NCI-H128 (cell line): ENCODE measurements at regions not wholly inside any gene's neighbourhood (a gene's known extent, or its start where the extent isn't known, plus 50 kb on each side); places are given as distances from the start of the nearest gene placed in this dataset.
"Not testable (repeated sequence)": the region's sequence is repeated elsewhere in the genome, so short reads cannot be mapped to it uniquely, and the experiment has no call there.

ENCODE experiments used
- DNase-seq: peaks from one replicate; lab custom pipeline; 2025; ENCODE audit not compliant: unreplicated experiment; lab: John Stamatoyannopoulos, UW

DNA sequence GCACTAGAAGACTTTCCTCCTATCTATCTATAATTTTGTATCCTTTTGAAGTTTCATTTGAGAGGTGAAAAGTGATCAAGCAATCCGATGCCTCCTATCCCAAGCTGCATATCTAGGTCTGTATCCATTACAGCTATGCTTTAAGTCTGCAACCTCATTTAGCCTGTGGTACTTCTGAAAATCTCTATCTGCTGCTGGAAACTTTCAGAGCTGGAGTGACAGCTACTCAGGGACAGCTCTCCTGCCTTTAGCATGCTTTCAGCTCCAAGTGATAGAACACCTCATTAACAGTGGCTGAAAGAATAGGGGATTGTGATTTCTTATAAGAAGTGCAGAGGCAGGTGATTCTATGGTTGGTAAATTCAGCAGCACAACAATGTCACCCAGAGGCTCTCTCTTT, 1153.5 kb downstream of the AACS start:
- DNase-seq = no peak

DNA sequence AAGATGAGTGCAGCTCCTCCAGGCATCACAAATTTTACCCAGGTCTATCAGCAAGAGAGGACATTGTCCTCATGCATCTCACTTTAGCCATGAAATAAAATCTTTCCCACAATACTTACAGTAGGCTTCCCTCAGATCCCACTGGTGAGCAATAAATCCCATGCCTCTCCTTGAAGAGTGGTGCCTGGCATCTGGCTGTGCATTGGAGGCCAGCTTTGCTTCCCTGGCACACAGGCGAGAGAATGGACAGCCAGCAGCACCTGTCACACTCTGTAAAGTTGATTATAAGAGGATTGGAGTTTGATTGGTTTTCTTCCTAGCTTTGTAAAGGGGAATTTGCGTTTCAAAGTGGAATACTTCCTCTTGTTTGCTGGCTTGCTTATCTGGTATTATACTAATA, 1153.9 kb downstream of the AACS start:
- no peak for DNase-seq

DNA sequence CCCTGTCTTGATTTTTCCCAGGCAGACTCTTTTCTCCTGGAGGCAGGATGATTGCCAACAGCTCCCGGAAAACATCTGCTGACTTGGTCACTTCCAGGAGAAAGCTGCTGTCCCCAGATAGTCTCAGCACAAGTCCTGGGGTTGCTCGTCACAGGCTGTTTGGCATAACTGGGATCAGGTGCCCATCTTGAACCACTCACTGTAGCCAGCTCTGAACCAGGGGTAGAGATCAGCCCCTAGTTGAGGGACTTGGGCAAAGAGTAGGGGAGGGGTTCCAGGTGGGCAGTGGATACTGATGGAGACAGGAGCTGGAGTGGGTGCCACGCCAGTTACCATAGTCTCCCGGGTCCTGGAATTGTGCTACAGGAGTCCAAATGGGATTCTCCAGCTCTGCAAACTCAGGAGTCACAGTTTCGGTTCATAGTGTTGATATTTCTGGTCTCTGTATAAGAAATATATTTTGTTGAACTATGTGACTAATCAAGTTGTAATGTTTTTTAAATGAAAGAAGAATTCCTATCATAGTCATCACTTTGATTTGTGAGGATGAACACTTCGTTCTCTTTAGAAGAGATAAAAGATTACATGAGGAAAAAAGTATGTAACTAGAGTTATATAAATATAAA, 1154.5 kb downstream of the AACS start:
- no peak for DNase-seq

DNA sequence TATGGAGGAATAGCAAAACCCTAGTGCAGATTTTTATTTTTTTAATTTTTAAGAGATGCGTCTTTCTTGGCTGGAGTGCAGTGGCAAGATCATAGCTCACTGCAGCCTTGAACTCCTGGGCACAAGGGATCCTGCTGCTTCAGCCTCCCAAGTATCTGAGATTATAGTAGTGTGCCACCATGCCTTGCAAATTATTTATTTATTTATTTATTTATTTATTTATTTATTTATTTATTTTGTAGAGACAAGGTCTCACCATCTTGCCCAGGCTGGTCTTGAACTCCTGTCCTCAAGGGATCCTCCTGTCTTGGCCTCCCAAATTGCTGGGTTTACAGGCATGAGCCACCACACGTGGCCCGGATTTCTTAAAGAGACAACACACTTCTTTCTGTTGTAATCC, 1158.8 kb downstream of the AACS start:
- no peak for DNase-seq

DNA sequence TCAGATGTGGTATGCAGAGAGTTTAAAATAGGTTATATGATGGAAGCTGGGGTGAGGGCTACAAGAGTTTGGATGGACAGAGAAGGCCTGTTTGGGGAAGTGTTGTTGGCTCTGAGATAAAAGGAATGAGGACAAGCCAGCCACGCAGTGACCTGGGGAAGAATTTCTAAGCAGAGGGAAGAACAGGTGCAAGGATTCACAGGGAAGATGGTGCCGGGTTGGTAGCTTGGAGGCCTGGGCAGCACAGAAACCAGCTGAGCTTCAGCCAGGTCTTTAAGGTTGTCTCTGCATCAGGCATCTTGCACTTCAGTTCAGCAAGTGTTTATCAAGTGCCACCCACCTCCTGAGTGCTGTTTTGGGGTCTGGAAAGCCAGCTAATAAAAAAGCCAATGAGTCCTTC, 1163.7 kb downstream of the AACS start:
- DNase-seq = no peak

DNA sequence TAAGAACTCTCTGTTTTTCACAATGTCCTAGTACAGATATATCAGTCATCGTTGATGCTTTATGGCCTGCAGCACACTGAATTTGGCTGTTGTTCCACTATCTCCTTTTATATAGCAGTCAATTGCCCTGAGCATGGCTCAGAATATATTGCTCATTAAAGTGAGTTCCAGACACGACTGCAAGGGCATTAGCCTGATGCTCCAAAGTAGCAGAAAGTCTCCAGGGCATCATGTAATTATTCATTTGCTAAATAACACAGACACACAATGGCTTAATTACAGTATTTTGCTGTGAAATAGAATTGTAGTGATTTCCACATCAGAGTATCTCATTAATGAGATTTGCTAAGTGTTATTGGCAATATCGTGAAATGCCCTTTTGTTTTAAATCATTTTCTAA, 1167.5 kb downstream of the AACS start:
- DNase-seq = no peak

DNA sequence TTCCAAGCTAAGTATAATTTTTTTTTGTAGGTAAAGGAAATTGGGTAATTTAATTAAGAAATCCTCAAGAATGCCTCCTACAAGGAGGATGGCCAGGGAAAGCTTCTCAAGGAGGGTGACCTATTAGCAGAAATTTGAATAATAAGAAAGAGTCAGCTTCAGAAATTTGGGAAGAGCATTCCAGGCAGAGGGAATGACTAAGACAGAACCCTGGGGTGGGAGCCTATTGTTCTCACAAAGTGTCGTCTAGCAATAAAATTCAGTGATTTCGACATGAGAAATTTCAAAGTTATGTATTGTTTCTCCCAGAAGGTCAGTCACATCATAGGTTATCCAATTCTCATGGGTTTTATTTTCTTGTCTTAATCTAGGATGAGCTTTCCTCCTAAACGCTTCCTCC, 1168.4 kb downstream of the AACS start:
- DNase-seq = no peak

DNA sequence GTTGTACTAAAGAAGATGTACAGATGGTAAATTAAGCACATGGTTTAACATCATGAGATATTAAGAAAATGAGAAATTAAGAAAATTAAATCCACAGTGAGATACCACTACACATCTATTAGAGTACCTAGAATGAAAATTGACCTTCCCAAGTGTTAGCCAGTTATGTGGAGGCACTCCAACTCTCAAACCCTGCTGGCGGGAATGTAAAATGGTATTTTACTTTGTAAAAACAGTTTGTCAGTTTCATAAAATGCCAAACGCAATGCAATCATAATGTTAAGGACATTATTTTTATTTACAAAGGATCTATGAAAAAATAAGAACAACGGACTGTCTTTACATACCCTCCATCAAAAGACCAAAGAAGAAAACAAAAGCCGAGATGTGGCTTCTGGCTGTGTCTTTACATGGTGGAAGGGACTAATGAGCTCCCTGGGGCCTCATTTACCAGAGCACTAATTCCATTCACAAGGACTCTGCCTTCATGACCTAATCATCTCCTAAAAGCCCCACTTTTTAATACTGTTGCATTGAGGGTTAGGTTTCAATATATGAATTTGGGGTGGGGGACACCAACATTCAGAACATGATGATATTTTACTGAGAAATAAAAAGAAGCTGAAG, 1178.7 kb downstream of the AACS start:
- DNase-seq = no peak

DNA sequence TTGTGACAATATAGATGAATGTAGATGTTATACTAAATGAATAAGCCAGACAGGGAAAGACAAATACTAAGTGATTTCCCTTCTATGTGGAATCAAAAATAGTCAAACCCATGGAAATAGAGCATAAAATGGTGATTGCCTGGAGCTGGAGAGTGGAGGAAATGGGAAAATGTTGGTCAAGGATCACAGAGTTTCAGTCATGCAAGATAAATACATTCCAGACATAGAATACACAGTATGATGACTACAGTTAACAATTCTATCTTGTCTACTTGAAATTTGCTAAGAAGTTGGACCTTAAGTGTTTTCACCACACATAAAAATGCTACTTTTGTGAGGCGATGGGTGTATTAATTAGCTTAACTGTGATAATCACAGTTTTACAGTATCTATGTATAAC, 1182.7 kb downstream of the AACS start:
- no peak for DNase-seq

DNA sequence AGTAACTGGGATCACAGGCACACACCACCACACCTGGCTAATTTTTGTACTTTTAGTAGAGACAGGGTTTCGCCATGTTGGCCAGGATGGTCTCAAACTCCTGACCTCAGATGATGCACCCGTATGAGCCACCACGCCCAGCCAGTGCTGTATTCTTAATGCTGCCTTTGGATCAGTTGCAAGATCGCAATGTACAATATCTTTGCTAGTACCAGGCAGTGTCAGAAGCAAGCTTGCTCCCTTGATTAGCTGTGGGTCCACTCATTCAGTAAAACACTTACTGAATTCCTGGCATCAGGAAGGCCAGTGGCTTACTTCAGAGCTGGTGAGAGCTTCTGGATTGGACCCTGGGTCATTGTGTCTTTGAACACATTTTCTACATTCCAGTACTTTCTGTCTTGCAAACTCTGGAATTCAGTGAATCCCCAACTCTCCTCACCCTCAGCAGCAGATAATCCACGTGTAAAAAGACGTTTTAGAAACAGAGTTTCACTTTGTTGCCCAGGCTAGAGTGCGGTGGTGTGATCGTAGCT, 1183.7 kb downstream of the AACS start:
- DNase-seq = no peak

DNA sequence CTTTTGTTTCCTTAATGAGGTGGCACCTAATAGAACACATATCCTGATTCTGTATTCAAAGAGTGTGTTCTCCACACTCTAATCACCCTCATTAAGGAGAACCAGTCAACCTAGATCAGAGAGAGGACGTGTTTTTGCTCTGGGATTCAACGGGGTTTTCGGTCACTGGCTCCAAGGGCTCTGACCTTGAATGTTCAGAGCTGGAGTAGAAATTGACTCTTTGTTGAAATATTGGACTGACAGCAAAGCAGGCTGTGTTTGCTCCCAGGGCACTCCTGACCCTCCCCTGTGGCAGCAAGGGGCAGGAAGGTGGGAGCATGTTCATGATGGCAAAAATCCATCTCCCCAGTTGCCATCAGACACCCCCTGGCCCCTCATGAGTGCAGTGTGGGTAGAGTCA, 1193.0 kb downstream of the AACS start:
- DNase-seq = no peak

DNA sequence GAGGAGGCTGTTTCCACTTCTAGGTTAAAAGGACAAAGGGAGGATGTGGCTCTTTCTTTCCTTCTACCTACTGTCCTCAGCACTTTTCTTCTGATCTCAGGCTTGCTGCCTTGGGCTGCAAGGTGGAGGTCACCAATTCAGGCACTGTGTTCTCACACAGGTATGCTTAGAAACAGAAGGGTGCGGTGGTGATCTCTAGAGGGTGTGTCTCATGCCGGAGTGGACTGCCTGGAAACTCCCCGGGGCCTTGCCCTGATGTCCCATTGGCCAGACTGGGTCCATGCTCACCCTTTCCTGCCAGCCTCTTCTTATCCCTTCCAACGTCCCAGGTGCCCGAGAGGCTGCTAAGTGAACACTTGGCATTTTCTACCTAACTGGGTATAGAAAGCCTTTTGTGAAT, 1197.6 kb downstream of the AACS start:
- no peak for DNase-seq

DNA sequence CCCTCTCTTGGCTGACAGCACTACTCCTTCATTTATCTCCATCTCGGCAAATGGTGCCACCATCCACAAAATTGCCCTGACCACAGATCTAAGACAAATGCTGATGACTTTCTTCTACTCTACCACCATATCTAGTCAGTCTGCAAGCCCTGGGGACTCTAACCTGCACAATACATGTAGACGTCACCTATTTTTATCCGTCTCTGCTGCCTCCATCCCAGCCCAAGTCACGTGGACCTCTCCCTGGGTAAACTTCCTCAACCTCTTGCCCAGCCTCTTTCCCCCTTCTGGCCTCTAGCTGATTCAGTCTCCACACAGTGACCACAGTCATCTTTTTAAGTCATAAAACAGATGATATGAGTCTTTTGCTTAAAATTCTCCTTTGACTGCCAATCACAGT, 1203.0 kb downstream of the AACS start:
- no peak for DNase-seq

DNA sequence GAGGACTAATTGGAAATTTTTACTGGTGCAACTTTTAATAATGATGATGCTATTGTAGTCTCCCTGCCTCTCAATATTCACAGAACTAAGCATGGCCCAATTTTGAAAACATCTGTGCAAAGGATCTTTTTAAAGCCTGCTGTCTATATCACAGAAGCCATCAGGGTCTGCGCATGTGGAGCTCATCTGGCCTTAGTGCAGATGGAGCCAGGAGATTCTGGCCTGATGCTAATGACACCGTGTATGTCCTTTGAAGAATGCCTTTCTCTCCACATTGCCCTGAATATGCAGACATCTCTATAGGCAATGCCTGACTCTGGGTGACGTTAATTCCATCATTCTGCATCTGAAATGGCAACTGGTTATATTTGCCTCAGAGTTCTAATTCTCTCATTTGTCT, 1205.9 kb downstream of the AACS start:
- no peak for DNase-seq

DNA sequence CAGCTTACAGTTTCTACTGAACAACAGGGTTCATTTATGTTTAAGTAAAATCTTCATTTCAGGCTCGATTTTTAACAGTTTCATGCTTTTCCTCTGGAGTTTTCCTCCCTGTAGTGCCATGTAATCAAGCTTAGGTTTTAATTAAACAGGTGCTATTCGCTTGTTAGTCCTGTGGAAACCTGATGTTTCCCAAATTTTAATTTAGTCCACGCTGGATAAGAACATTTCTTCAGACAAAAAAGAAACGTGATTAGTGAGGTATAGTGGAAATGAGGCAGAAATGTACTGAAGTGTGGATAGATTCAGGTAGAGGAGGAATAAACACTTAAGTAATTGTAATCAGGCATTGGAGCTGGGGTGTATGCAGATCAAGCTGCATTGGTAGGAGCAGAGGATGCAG, 1217.5 kb downstream of the AACS start:
- no peak for DNase-seq

DNA sequence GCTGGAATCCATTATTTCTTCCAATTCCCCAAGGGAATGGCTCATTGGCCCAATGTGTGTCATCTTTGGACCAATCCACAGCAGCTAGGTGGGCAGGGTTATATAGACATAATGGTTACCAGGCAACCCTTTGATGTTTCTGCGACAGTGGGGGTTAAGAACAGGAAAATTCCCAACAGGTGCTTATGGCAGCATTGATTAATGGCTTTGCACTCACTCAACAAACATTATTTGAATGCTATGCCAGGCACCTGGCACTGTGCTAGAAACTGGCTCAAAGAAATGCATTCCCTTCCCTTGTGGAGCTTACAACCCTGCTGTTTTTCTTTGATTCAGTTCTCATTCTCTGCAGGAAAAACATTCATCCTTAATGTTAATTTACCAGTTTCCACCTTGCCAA, 1221.0 kb downstream of the AACS start:
- DNase-seq = no peak

DNA sequence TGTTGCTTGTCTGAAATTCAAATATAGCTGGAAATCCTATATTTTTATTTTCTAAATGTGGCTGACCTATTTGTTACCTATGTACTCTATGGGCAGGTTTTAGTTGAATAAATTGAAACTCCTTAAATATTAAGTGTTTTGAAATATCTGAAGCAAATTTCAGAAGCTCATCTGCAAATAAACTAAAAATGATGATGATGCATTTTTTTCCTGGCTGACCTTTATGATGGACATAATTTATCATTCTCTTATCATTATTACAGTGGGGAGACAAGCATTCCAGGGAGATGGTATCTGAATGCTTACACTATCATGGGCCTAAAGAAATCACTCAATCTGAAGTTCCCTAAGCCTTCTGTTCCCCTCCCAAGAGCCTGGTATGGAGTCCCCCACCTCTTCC, 1225.2 kb downstream of the AACS start:
- DNase-seq = no peak

DNA sequence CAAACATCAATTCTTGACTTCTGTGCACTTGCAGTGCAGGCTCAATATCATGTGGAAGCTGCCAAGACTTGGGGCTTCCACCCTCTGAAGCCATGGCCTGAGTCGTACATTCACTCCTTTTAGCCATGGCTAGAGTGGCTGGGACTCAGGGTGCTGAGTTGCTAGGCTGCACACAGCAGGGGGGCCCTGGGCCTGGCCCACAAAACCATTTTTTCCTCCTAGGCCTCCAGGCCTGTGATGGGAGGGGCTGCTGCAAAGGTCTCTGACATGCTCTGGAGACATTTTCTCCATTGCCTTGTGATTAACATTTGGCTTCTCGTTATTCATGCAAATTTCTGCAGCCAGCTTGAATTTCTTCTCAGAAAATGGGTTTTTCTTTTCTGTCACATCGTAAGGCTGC, 1226.8 kb downstream of the AACS start:
- not testable (repeated sequence) for DNase-seq

DNA sequence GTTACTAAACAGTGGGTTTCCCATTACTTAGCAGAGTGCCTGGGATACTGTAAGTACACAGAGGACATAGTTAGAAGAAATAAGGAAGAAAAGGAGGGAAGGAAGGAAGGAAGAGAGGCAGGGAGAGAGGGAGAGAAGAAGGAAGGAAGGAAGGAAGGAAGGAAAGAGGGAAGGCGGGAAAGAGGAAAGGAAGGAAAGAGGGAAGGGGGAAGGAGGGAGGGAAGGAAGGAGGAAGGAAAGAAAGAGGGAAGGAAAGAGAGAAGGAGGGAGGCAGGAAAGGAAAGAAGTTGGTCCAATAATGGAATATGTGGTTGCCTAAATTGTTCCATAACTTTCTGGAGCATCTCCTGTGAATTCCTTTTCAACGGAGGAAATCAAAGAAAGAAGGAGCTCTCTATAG, 1230.4 kb downstream of the AACS start:
- DNase-seq = no peak

DNA sequence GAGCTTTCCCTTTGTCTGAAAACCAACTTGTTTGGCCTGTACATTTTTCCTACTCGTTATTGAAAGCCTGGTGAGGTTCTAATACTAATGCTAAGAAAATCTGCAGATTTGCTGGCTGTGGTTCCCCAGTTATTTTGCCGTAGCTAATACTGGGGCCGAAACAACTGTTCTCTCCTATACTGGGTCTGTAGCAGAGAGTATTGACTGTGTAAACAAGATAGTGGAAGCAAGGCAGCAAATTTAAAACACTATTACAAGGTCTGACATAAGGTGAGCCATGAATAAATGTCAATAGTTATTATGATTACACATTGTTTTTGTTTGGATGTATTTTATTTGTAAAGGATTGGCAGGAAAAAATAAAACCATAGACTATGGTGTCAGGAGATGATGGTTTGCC, 1244.0 kb downstream of the AACS start:
- DNase-seq = no peak

DNA sequence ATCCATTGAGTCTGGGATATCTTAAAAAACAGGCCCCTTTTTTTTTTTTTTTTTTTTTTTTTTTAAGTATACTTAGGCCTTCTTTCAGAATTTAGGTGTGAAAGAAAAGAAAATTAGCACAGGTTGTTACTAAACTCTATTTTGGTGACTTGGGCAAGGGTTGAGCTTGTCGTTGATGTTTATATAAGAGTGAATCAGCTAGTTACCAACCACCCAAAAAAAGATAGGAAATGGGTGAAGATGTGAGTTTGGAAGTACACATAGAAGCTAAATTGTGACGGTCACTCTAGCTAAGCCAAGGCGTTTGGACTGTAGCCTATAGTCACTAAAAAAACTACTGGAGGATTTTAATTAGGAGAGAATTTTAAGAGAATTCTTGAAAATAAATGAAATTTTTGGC, 1247.2 kb downstream of the AACS start:
- no peak for DNase-seq

DNA sequence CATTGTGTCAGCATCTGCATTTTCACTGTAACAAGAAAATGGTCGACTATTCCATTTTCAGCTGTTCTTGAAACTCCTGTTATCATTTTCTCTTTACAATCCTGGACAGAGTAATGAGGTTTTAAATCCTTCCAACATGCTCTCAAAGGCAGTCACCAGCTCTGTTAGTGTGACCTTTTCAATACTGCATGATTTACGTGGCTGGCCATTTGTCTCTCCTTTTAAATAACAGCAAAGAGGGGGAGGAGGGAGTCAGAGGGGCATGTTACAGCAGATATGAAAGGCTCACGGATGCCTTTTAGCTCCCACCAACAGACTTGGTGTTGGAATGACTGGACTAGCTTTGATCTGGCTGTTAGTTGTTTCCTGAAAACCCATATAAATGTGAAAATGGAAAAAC, 1251.2 kb downstream of the AACS start:
- no peak for DNase-seq
